IPS-20b (cell line): ENCODE measurements at regions not wholly inside any gene's neighbourhood (a gene's known extent, or its start where the extent isn't known, plus 50 kb on each side); places are given as distances from the start of the nearest gene placed in this dataset.

Experiments
- H3K27ac ChIP-seq: one replicate; pipeline ENCODE4 v1.5.1; 2013; ENCODE audit warnings: low read length
- H3K27me3 ChIP-seq: 2 replicates; pipeline ENCODE4 v1.6.1; 2013; ENCODE audit warnings: mild to moderate bottlenecking, low read length, inconsistent platforms; ENCODE audit not compliant: insufficient read depth
- H3K36me3 ChIP-seq: 2 replicates; pipeline ENCODE4 v1.6.1; 2013; ENCODE audit warnings: low read depth, mild to moderate bottlenecking, inconsistent platforms, low read length, moderate library complexity; ENCODE audit not compliant: insufficient read depth
- H3K4me1 ChIP-seq: 2 replicates; pipeline ENCODE4 v1.6.1; 2013; ENCODE audit warnings: mild to moderate bottlenecking, control low read depth, inconsistent platforms, low read length, moderate library complexity; ENCODE audit not compliant: insufficient read depth
- H3K4me3 ChIP-seq: 2 replicates; pipeline ENCODE4 v1.5.1; 2013; ENCODE audit warnings: mild to moderate bottlenecking, low read length, inconsistent platforms
- H3K9ac ChIP-seq: 2 replicates; pipeline ENCODE4 v1.6.1; 2013; ENCODE audit warnings: low read depth, mild to moderate bottlenecking, inconsistent platforms, low read length, moderate library complexity
- H3K9me3 ChIP-seq: 2 replicates; pipeline ENCODE4 v1.6.1; 2013; ENCODE audit warnings: mild to moderate bottlenecking, low read depth, low read length, inconsistent platforms; ENCODE audit not compliant: insufficient read depth

DNA sequence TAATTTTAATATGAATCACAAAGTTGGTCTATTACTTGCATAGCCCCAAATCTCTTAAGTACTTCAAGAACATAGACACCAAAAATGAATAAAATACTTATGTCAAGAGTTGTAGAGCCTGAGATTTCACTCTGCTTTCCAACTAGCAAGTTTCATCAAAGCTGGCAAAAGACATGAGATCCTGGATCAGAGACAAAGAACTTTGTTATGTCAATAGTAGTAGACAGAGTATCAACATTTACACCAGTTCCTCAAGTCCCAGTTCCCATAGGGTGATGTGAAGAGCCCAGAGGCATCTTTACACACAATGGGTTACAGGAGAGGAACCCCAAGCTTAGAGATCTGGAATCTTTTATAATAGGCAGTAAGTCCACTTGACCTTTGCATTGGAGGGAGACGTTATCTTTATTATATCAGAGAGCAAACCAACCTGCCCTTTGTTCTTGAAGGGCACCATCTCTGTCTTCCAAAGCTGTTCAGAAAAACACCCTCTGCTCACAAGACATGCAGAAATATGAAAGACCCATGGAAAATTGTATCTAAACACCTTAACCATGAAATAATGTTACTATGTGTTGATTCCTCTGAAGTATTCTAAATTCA lies 174.4 kb upstream of the GALNT2 start:
- Histone ChIP-seq H3K36me3 (no peaks in the 10 kb centered on the region), H3K9me3 (no peaks in the 10 kb centered on the region), H3K4me3 (no peak overlapping the region), H3K4me1 (no peaks in the 10 kb centered on the region), H3K27me3 (no peaks in the 10 kb centered on the region), H3K27ac (no peak overlapping the region), H3K9ac (no peak overlapping the region)

DNA sequence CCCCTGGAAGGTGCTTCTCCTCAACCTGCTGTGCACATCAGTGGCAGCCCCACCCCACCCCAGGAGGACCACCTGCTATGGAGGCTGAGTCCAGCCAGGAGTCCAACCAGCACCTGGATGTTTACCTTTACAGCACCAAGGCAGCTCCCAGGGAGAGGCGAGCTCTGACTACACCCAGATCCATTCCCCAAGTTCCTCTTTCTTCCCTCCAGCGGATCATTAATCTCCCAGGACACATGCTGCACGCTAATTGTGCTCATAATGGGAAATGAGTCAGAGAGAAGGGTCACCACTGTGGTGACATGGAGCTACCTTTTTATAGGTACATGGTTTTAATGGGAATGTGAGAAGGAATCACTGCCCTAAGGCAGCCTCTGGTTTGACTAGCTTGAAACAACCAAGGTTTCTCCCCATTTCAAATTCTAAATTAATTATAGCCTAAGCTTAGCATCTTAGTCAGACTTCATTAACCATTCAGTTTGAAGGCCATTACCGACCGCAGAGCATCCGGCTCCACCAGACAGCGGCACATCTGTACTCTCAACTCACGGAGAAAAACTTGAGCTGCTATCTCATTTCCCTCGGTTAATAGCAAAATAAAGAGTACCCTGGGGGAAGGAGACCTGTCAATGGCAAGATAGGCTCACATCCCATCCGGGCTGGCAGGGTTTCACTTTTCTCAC lies 173.1 kb upstream of the GALNT2 start:
- Histone ChIP-seq H3K36me3 (no peaks in the 10 kb centered on the region), H3K27ac (no peak overlapping the region), H3K9me3 (no peaks in the 10 kb centered on the region), H3K27me3 (no peaks in the 10 kb centered on the region), H3K4me3 (no peak overlapping the region), H3K4me1 (no peaks in the 10 kb centered on the region), H3K9ac (no peak overlapping the region)

DNA sequence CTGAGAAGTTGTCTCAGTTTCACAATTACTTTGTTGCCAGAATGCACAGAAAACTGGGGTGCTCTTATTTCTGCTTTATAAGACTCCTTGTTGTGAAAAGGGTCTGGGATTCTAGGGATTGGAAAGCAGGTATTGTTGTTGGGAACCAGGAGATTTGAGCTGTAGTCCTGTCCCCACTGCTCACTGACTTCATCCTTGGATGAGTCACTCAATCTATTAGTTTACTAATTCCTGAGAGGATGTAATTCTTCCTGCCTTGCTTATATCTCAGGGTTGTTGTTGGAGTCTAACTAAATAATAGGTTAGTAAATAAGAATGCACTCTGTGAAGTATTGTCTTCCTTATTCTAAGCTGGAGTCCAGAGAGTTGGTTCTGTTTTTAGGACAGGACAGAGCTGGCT lies 172.5 kb upstream of the GALNT2 start:
- H3K36me3 ChIP-seq, result no peaks in the 10 kb centered on the region
- H3K9ac ChIP-seq, result no peak overlapping the region
- H3K27me3 ChIP-seq, result no peaks in the 10 kb centered on the region
- H3K9me3 ChIP-seq, result no peaks in the 10 kb centered on the region
- no peak overlapping the region for H3K27ac ChIP-seq
- no peaks in the 10 kb centered on the region for H3K4me1 ChIP-seq
- H3K4me3 ChIP-seq, result no peak overlapping the region

DNA sequence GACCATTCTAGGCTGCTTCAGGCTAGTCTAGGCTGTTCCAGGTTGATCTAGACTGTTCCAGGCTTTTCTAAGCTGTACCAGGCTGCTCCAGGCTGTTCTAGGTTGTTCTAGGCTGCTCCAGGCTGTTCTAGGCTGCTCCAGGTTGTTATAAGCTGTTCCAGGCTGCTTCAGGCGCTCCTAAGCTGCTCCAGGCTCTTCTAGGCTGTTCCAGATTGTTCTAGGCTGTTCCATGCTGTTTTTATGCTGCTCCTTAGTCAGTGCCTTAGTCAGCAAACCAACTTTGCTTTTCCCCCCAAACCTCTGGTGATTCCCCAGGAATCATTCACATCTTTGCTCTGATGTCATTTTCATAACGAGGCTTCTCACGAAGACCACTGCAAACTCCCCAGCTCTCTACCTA lies 171.4 kb upstream of the GALNT2 start:
- H3K27ac ChIP-seq, result no peak overlapping the region

GRCh38 chr1:229896306-229896705 lies 170.7 kb upstream of the GALNT2 start:
- H3K36me3 ChIP-seq, result no peaks in the 10 kb centered on the region
- no peak overlapping the region for H3K4me3 ChIP-seq
- H3K9me3 ChIP-seq, result no peaks in the 10 kb centered on the region
- no peaks in the 10 kb centered on the region for H3K4me1 ChIP-seq
- no peak overlapping the region for H3K27ac ChIP-seq
- H3K27me3 ChIP-seq, result no peaks in the 10 kb centered on the region
- no peak overlapping the region for H3K9ac ChIP-seq

More for the DNA sequence above, 171.4 kb upstream of the GALNT2 start:
- H3K36me3 ChIP-seq, result no peaks in the 10 kb centered on the region
- H3K9ac ChIP-seq, result no peak overlapping the region
- no peaks in the 10 kb centered on the region for H3K4me1 ChIP-seq
- H3K4me3 ChIP-seq, result no peak overlapping the region
- H3K27me3 ChIP-seq, result no peaks in the 10 kb centered on the region
- no peaks in the 10 kb centered on the region for H3K9me3 ChIP-seq

GRCh38 chr1:229896861-229897260 lies 170.2 kb upstream of the GALNT2 start:
- no peak overlapping the region for H3K9ac ChIP-seq

DNA sequence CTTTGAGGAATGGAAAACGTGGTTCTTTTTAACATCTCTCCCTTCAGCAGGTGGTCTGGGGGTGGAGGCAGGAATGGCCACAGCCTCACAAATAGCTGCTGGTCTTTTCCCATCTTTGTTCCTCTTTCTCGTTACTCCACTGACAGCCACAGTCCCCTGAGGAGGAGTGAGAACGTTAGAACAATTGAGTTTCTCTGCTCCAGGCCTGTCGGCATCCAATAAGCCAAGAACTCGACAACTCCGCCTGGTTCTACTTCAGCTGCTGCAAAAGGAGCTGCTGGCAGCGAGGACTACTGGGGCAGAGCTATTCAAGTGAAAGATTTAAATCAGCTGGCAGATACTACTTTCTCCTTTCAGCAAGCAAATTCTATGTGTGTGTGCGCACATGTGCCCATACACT lies 169.5 kb upstream of the GALNT2 start:
- no peaks in the 10 kb centered on the region for H3K9me3 ChIP-seq
- H3K36me3 ChIP-seq, result no peaks in the 10 kb centered on the region
- no peak overlapping the region for H3K9ac ChIP-seq
- H3K4me3 ChIP-seq, result no peak overlapping the region
- H3K4me1 ChIP-seq, result no peaks in the 10 kb centered on the region
- H3K27me3 ChIP-seq, result no peaks in the 10 kb centered on the region
- H3K27ac ChIP-seq, result no peak overlapping the region

More at GRCh38 chr1:229896861-229897260, 170.2 kb upstream of the GALNT2 start:
- Histone ChIP-seq H3K9me3 (no peaks in the 10 kb centered on the region), H3K27ac (no peak overlapping the region), H3K36me3 (no peaks in the 10 kb centered on the region), H3K4me1 (no peaks in the 10 kb centered on the region), H3K4me3 (no peak overlapping the region), H3K27me3 (no peaks in the 10 kb centered on the region)

- Histone ChIP-seq H3K27me3 (no peaks in the 10 kb centered on the region), H3K9me3 (no peaks in the 10 kb centered on the region), H3K4me1 (no peaks in the 10 kb centered on the region), H3K27ac (no peak overlapping the region), H3K4me3 (no peak overlapping the region), H3K9ac (no peak overlapping the region), H3K36me3 (no peaks in the 10 kb centered on the region)
These were observed 166.8 kb upstream of the GALNT2 start for GRCh38 chr1:229900220-229900619.

- H3K9me3 ChIP-seq, result no peaks in the 10 kb centered on the region
- H3K36me3 ChIP-seq, result no peaks in the 10 kb centered on the region
- H3K9ac ChIP-seq, result no peak overlapping the region
- no peak overlapping the region for H3K27ac ChIP-seq
- no peaks in the 10 kb centered on the region for H3K4me1 ChIP-seq
- no peak overlapping the region for H3K4me3 ChIP-seq
- no peaks in the 10 kb centered on the region for H3K27me3 ChIP-seq
These were observed 161.9 kb upstream of the GALNT2 start for GRCh38 chr1:229905031-229905545.

DNA sequence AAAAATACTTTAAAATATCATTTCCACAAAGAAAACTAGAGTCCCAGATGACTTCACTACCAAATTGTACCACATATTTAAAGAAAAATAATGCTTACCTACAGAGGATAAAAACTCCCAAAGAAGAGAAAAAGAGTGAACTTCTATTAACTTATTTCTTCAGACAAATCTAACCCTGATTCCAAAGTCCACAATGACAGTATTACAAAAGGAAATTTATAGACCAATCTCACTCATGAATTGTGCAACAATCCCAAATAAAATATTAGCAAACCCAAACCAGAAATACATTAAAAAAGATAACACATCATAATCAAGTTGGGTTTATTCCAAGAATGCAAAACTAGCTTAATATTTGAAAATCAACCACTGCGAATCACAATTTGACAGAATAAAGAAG lies 161.4 kb upstream of the GALNT2 start:
- no peak overlapping the region for H3K27ac ChIP-seq
- H3K9ac ChIP-seq, result no peak overlapping the region
- no peak overlapping the region for H3K4me3 ChIP-seq
- H3K9me3 ChIP-seq, result no peaks in the 10 kb centered on the region
- no peaks in the 10 kb centered on the region for H3K36me3 ChIP-seq
- H3K27me3 ChIP-seq, result no peaks in the 10 kb centered on the region
- no peaks in the 10 kb centered on the region for H3K4me1 ChIP-seq

- no peak overlapping the region for H3K4me3 ChIP-seq
- no peak overlapping the region for H3K27ac ChIP-seq
- H3K27me3 ChIP-seq, result no peaks in the 10 kb centered on the region
- H3K36me3 ChIP-seq, result no peaks in the 10 kb centered on the region
- H3K4me1 ChIP-seq, result no peaks in the 10 kb centered on the region
- no peaks in the 10 kb centered on the region for H3K9me3 ChIP-seq
- no peak overlapping the region for H3K9ac ChIP-seq
These were observed 159.0 kb upstream of the GALNT2 start for GRCh38 chr1:229907884-229908638.

DNA sequence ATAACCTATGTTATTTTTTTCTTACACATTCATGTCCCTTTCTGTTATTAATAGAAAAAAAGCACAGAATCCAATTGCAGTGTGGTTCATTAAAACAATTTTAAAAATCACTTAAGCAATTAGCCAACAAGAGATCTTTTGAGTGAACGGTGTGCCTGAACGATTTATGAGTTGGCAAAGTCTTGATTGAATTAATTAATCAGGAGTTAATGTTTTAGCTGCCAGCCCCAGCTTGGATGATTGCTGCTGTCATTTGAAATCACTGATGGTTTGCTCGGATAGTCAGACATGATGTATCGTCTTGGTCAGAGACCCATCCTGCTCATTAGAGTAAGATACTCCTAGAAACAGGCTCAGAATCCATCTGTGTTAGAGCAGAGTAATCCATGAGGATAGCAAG lies 158.3 kb upstream of the GALNT2 start:
- no peaks in the 10 kb centered on the region for H3K27me3 ChIP-seq
- H3K9me3 ChIP-seq, result no peaks in the 10 kb centered on the region
- H3K4me1 ChIP-seq, result no peaks in the 10 kb centered on the region
- H3K36me3 ChIP-seq, result no peaks in the 10 kb centered on the region
- no peak overlapping the region for H3K4me3 ChIP-seq
- no peak overlapping the region for H3K9ac ChIP-seq
- no peak overlapping the region for H3K27ac ChIP-seq
